HEK293 (cell line): ENCODE measurements at regions not wholly inside any gene's neighbourhood (a gene's known extent, or its start where the extent isn't known, plus 50 kb on each side); places are given as distances from the start of the nearest gene placed in this dataset.
A peak's percentile ranks its signal among the peaks of the same experiment; 100 is the strongest.
"Not testable (repeated sequence)": the region's sequence is repeated elsewhere in the genome, so short reads cannot be mapped to it uniquely, and the experiment has no call there.

Experiments
- CTCF ChIA-PET: fragments of 350-600 bp; formaldehyde crosslinking; extraction: SDS; loops from one replicate; lab custom pipeline; 2021; ENCODE audit warnings: antibody characterized with exemption; lab: Yijun Ruan, JAX
- POLR2A ChIA-PET: fragments of 300-600 bp; formaldehyde crosslinking; extraction: SDS; loops from one replicate; lab custom pipeline; 2020; ENCODE audit warnings: antibody characterized with exemption, inconsistent platforms; lab: Yijun Ruan, JAX
- H3K27ac ChIP-seq: fragments of 200-500 bp; sonication (Bioruptor generic); 2 replicates; pipeline ENCODE4 v1.5.1; 2014; ENCODE audit warnings: low read depth, low read length, control low read depth, inconsistent platforms; ENCODE audit errors: extremely low read depth
- H3K36me3 ChIP-seq, 2 experiments: fragments of 200-500 bp in 1 of 2; sonication (Bioruptor generic) in 1 of 2; 1 replicate in 1 of 2; 2 replicates in 1 of 2; pipeline ENCODE4 v1.5.1; 2014 to 2017; ENCODE audit warnings: inconsistent platforms in 2 of 2, low read length in 2 of 2; ENCODE audit not compliant: control insufficient read depth in 2 of 2, insufficient read depth in 1 of 2
- H3K4me1 ChIP-seq: fragments of 200-500 bp; sonication (Bioruptor generic); 2 replicates; pipeline ENCODE4 v1.5.1; 2014; ENCODE audit warnings: mild to moderate bottlenecking, low read length, inconsistent platforms; ENCODE audit not compliant: control insufficient read depth, insufficient read depth
- H3K4me3 ChIP-seq: 2 replicates; pipeline ENCODE4 v1.5.1; 2011; ENCODE audit warnings: low read depth, mild to moderate bottlenecking, control low read depth, low read length, moderate library complexity
- H3K9me3 ChIP-seq: fragments of 200-500 bp; sonication (Bioruptor generic); 2 replicates; pipeline ENCODE4 v1.5.1; 2014; ENCODE audit warnings: low read depth, low read length, inconsistent platforms; ENCODE audit not compliant: control insufficient read depth, insufficient read depth
- BCL11A ChIP-seq: fragments of 450-650 bp; formaldehyde crosslinking; IDR thresholded peaks from 2 replicates; pipeline ENCODE4 v1.5.1; 2016; ENCODE audit warnings: low read depth, missing biosample characterization, missing genetic modification characterization
- BCL11B ChIP-seq: fragments of 450-650 bp; formaldehyde crosslinking; IDR thresholded peaks from 2 replicates; pipeline ENCODE4 v1.5.1; 2016; ENCODE audit warnings: low read depth, missing biosample characterization, missing genetic modification characterization
- SETDB1 ChIP-seq: IDR thresholded peaks from one replicate; pipeline ENCODE4 v1.6.1; 2017; ENCODE audit warnings: mild to moderate bottlenecking, low read length, moderate library complexity, mixed read lengths; ENCODE audit not compliant: insufficient read length
- SP3 ChIP-seq: fragments of 450-650 bp; formaldehyde crosslinking; IDR thresholded peaks from 2 replicates; pipeline ENCODE4 v1.5.1; 2016; ENCODE audit warnings: missing biosample characterization, missing genetic modification characterization
- YY1 ChIP-seq: fragments of 450-650 bp; formaldehyde crosslinking; IDR thresholded peaks from 2 replicates; pipeline ENCODE4 v1.5.1; 2018; ENCODE audit warnings: missing biosample characterization, missing genetic modification characterization
- ZBTB17 ChIP-seq: fragments of 450-650 bp; formaldehyde crosslinking; IDR thresholded peaks from 2 replicates; pipeline ENCODE4 v1.5.1; 2016; ENCODE audit warnings: missing biosample characterization, missing genetic modification characterization
- ZNF155 ChIP-seq: fragments of 450-650 bp; formaldehyde crosslinking; IDR thresholded peaks from 2 replicates; pipeline ENCODE4 v1.5.1; 2016; ENCODE audit warnings: missing biosample characterization, missing genetic modification characterization
- ZNF223 ChIP-seq: fragments of 450-650 bp; formaldehyde crosslinking; IDR thresholded peaks from 2 replicates; pipeline ENCODE4 v1.5.1; 2016; ENCODE audit warnings: missing biosample characterization, missing genetic modification characterization
- ZNF501 ChIP-seq: fragments of 450-650 bp; formaldehyde crosslinking; IDR thresholded peaks from 2 replicates; pipeline ENCODE4 v1.5.1; 2016; ENCODE audit warnings: missing biosample characterization, missing genetic modification characterization
- ZNF510 ChIP-seq: fragments of 450-650 bp; formaldehyde crosslinking; IDR thresholded peaks from 2 replicates; pipeline ENCODE4 v1.5.1; 2018; ENCODE audit warnings: mild to moderate bottlenecking, missing genetic modification characterization, missing biosample characterization; ENCODE audit not compliant: insufficient replicate concordance
- ZNF610 ChIP-seq: fragments of 450-650 bp; formaldehyde crosslinking; IDR thresholded peaks from 2 replicates; pipeline ENCODE4 v1.5.1; 2016; ENCODE audit warnings: missing biosample characterization, missing genetic modification characterization, borderline replicate concordance
- ZNF621 ChIP-seq: fragments of 450-650 bp; formaldehyde crosslinking; IDR thresholded peaks from 2 replicates; pipeline ENCODE4 v1.5.1; 2017; ENCODE audit warnings: missing biosample characterization, missing genetic modification characterization
- ZNF701 ChIP-seq: fragments of 450-650 bp; formaldehyde crosslinking; IDR thresholded peaks from 2 replicates; pipeline ENCODE4 v1.5.1; 2016; ENCODE audit warnings: missing biosample characterization, missing genetic modification characterization
- ZNF830 ChIP-seq: fragments of 450-650 bp; IDR thresholded peaks from 2 replicates; pipeline ENCODE4 v1.5.0; 2018; ENCODE audit warnings: missing biosample characterization, missing genetic modification characterization, low read depth, mild to moderate bottlenecking, moderate library complexity
- ZNF837 ChIP-seq: fragments of 450-650 bp; formaldehyde crosslinking; IDR thresholded peaks from 2 replicates; pipeline ENCODE4 v1.5.1; 2016; ENCODE audit warnings: missing biosample characterization, missing genetic modification characterization
- TF ChIP-seq, protein P1 (sequence below): fragments of 450-650 bp; formaldehyde crosslinking; IDR thresholded peaks from 2 replicates; pipeline ENCODE4 v1.5.1; 2016; ENCODE audit warnings: missing biosample characterization, missing genetic modification characterization
- TF ChIP-seq, protein P2 (sequence below): fragments of 450-650 bp; formaldehyde crosslinking; IDR thresholded peaks from 2 replicates; pipeline ENCODE4 v1.5.1; 2016; ENCODE audit warnings: missing biosample characterization, missing genetic modification characterization
- TF ChIP-seq, protein P3 (sequence below): sonication (generic); formaldehyde crosslinking; IDR thresholded peaks from 2 replicates; pipeline ENCODE4 v1.8.1; 2022; ENCODE audit warnings: mild to moderate bottlenecking, moderate library complexity, missing genetic modification reagents

DNA sequence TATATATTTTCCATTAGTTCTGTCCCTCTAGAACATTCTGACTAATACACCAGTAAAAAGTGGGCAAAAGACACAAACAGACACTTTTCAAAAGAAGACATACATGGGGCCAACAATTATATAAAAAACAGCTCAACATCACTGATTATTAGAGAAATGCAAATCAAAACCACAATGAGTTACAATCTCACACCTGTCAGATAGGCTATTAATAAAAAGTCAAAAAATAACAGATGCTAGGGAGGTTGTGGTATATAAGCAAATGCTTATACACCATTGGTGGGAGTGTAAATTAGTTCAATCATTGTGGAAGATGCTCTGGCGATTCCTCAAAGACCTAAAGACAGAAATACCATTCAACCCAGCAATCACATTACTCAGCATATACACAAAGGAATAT lies 1707.8 kb downstream of the GRIK2 start:
- ChIA-PET CTCF (interaction anchor here (0.5 to 1.9 kb wide), 2 partner anchors 23 to 31 kb away, joined by 3 to 6 read pairs; no protein-coding TSS in a partner anchor), POLR2A (no interaction called here)
- no peaks in the 10 kb centered on the region for H3K36me3 ChIP-seq
- TF ChIP-seq BCL11B (tag by site-specific recombination) (no peak), ZNF701 (tag by site-specific recombination) (no peak), BCL11A (tag by site-specific recombination) (no peak), ZNF610 (no peak), ZNF621 (tag by site-specific recombination) (no peak), ZBTB17 (no peak), ZNF155 (tag by site-specific recombination) (no peak), ZNF837 (tag by site-specific recombination) (no peak), SP3 (no peak), ZNF501 (no peak)
- TF ChIP-seq, protein P1, sequence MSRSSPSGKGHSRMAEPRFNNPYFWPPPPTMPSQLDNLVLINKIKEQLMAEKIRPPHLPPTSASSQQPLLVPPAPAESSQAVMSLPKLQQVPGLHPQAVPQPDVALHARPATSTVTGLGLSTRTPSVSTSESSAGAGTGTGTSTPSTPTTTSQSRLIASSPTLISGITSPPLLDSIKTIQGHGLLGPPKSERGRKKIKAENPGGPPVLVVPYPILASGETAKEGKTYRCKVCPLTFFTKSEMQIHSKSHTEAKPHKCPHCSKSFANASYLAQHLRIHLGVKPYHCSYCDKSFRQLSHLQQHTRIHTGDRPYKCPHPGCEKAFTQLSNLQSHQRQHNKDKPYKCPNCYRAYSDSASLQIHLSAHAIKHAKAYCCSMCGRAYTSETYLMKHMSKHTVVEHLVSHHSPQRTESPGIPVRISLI (tag by site-specific recombination) = no peak
- TF ChIP-seq, protein P2, sequence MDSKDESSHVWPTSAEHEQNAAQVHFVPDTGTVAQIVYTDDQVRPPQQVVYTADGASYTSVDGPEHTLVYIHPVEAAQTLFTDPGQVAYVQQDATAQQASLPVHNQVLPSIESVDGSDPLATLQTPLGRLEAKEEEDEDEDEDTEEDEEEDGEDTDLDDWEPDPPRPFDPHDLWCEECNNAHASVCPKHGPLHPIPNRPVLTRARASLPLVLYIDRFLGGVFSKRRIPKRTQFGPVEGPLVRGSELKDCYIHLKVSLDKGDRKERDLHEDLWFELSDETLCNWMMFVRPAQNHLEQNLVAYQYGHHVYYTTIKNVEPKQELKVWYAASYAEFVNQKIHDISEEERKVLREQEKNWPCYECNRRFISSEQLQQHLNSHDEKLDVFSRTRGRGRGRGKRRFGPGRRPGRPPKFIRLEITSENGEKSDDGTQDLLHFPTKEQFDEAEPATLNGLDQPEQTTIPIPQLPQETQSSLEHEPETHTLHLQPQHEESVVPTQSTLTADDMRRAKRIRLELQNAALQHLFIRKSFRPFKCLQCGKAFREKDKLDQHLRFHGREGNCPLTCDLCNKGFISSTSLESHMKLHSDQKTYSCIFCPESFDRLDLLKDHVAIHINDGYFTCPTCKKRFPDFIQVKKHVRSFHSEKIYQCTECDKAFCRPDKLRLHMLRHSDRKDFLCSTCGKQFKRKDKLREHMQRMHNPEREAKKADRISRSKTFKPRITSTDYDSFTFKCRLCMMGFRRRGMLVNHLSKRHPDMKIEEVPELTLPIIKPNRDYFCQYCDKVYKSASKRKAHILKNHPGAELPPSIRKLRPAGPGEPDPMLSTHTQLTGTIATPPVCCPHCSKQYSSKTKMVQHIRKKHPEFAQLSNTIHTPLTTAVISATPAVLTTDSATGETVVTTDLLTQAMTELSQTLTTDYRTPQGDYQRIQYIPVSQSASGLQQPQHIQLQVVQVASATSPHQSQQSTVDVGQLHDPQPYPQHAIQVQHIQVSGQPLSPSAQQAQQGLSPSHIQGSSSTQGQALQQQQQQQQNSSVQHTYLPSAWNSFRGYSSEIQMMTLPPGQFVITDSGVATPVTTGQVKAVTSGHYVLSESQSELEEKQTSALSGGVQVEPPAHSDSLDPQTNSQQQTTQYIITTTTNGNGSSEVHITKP = no peak
- TF ChIP-seq, protein P3, sequence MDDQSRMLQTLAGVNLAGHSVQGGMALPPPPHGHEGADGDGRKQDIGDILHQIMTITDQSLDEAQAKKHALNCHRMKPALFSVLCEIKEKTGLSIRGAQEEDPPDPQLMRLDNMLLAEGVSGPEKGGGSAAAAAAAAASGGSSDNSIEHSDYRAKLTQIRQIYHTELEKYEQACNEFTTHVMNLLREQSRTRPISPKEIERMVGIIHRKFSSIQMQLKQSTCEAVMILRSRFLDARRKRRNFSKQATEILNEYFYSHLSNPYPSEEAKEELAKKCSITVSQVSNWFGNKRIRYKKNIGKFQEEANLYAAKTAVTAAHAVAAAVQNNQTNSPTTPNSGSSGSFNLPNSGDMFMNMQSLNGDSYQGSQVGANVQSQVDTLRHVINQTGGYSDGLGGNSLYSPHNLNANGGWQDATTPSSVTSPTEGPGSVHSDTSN = no peak
- H3K27ac ChIP-seq = no peak overlapping the region
- no peaks in the 10 kb centered on the region for H3K4me1 ChIP-seq
- H3K4me3 ChIP-seq = no peak overlapping the region
- H3K9me3 ChIP-seq = no peaks in the 10 kb centered on the region

DNA sequence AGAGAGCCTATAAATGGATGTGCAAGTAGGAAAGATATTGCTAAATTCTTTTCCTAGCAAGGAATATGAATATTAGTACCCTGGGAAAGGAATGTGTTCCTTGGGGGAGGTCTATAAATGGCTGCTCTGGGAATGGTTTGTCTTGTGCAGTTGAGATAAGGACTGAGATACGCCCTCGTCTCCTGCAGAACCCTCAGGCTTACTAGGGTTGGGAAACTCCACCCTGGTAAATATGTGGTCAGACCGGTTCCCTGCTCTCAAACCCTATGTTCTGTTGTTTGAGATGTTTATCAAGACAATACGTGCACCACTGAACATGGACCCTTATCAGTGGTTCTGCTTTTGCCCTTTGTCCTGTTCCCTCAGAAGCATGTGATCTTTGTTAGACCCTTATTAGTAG lies 1698.9 kb downstream of the GRIK2 start:
- H3K4me1 ChIP-seq, H3K4me3 ChIP-seq, POLR2A ChIA-PET, CTCF ChIA-PET, H3K9me3 ChIP-seq, H3K36me3 ChIP-seq, H3K27ac ChIP-seq: not testable (repeated sequence)
- peak; percentile 52 for TF ChIP-seq SETDB1

DNA sequence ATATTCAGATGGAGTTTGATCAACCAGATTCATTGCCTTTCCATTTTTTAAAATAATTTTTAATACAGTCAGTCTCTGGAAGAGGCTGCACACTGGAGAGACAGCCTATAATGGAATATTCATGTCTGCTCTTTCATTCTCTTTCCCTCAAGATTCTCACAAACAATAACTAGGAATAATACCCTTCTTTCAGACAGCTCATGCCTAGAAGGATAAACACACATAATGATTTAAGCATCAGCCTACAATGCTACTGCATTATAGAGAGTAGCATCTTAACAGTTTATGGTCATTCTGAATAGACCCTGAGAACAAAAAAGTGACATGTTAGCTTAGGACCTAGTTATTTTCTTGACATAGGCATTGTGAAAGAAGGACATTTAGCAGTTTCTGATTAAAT lies 1692.3 kb downstream of the GRIK2 start:
- H3K4me1 ChIP-seq = no peaks in the 10 kb centered on the region
- no peak overlapping the region for H3K4me3 ChIP-seq
- POLR2A ChIA-PET = no interaction called here
- H3K9me3 ChIP-seq = no peaks in the 10 kb centered on the region
- H3K36me3 ChIP-seq = no peaks in the 10 kb centered on the region
- no peak for TF ChIP-seq ZNF830 (tag by site-specific recombination)
- no peak for TF ChIP-seq YY1 (tag by site-specific recombination)
- TF ChIP-seq, protein P1 (tag by site-specific recombination) = no peak
- TF ChIP-seq ZNF510 (tag by site-specific recombination) = no peak
- no peak for TF ChIP-seq ZNF223 (tag by site-specific recombination)
- no peak overlapping the region for H3K27ac ChIP-seq
- CTCF ChIA-PET = interaction anchor here (0.9 kb wide), 1 partner anchor 38 kb away, joined by 6 read pairs; no protein-coding TSS in a partner anchor
